ENCODE measurements at regions not wholly inside any gene's neighbourhood (a gene's known extent, or its start where the extent isn't known, plus 50 kb on each side); places are given as distances from the start of the nearest gene placed in this dataset.

DNA sequence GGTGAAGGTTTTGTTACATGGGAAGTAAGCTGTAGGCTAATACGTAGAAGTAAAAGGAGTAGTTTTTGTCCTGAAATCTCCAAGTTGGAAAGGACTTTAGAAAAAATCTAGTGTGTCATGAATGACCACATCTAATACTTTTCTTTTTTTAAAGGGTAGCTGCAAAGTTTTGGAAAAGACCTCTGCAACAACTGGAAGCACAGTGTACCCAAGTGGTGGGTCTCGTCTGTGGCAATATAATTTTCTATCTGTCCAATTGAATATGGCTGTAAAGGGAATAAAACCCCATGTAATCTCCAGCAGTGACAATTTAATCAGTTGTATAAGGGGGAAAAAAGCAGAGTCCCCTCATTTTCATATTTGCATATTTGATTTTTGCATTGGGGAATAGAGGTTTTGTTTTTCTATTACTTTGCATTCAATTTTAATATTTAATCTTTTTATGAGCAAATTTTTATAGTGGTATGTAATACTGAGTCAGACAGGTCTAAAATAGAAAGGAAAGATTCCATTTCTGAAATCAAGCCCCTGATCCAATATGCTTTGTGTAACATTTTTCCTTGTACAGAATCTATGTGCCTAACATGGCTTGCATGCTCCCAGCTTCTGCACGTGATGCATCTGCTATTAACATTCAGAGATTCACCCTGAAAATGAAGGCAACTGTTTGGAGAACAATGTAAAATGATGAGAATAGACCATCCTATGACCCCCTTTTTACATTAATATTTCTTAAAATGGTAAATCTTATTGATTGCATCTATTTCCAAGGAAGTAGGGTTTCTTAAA lies 531.4 kb downstream of the ZIC1 start:
- DNase-seq: no peak

DNA sequence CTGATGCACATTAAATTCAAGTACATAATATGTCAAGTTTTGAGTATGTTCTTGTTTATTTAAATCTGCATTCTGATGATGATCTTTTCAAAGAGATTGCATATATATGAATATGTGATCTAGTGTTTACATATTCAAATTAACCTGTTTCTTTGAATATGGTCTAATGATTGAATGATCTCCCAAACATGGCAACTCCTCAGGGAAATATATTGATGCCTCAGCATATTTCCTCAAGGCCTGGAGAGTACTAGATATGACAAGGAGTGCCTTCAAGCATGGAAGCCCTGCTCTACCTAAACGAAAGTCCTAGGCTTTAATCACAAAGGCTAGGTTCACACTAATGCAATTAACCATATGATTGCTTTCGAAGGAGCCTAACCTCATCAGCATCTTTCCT lies 532.8 kb downstream of the ZIC1 start:
- no peak for DNase-seq

DNA sequence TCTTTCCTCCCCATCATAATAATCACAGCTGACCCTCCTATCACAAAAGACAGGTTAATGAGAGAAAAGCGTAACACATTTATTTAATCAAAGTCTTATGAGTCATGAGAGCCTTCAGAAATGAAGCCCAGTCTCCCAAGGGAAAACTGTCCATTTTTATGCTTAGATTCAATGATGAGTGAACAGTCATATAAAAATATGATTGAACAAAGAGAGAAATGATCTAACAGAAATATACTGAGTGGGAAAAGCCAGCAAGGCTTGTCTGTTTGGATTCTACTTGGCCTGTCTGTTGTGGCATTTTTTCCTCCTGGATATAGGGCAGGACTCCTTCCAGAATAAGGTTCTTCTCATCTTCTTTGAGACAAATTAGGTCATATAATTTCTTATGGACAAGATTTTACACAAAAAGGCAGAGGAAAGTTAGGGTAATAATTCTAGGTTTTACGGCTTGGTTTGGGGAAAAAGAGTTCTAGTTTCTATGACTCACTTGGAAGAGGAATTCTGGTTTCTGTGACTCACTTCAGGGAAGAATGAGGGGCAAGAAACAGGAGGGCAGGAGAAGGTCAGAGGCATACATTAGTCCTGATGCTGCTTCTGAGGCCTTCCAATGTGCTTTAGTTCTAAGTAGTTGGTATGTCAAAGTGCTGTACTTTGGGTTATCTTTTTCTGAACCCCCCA lies 534.2 kb downstream of the ZIC1 start:
- peak; percentile 95 for DNase-seq

DNA sequence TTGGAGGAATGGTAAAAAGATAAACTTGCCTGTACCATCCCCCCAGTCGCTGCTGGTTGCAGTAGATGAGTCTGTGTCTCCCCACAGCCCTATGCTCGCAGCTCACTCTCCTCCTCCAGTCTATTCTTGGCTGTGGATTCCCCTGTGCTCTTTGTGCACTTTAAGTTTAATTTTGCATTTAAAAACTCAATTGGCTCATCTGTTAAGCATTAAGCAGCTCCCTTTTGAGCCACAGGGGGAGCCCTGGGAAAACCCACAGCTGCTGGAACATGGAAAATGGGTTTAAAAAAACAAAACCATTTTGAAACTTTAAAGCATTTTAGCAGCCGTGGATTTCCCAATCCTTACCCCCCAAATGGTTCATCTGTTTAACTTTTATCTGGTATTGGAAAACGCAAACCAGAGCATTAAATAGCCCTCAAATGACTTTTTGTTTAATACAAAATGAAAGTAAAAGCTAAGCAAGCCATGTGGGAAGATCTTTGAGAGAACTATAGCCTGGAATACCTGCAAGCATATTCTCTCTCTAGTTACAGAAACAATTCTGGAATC lies 536.9 kb downstream of the ZIC1 start:
- DNase-seq: peak; percentile 98

DNA sequence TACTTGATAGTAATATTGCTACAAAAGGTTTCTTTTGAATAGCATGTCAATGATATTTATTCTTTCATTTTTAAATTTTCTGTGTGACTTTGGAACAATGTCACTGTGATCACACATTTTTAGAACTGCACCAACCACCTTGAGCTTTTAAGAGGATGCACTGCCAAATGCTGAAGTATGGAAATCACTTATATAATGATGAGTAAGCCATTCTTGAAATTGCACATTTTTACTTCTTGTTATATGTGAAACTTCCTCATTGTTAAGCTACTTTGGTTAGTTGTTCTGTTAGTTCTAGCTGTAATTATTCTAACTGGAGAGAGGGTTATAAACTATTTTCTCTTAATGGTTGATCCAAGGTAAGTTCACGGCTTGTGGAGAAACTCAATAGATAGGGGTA lies 547.5 kb downstream of the ZIC1 start:
- DNase-seq: no peak

DNA sequence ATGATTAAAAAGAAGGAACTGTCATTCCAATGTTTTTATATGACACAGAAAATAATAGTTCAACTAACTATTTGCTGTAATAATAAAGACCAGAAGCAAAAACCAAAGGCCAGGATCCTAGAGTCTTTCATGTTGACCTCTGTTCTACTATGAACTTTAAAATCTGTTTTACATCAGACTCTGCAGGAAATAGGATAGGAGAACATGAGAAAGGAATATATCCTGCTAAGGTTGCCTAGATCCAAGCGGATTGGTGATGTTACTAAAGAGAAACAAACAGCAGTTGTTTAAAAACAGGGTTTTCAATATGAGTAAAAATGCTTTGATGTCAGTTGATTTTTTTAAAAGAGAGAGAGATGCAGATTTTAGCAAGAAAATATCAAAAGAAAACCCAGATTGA lies 549.6 kb downstream of the ZIC1 start:
- DNase-seq: no peak

DNA sequence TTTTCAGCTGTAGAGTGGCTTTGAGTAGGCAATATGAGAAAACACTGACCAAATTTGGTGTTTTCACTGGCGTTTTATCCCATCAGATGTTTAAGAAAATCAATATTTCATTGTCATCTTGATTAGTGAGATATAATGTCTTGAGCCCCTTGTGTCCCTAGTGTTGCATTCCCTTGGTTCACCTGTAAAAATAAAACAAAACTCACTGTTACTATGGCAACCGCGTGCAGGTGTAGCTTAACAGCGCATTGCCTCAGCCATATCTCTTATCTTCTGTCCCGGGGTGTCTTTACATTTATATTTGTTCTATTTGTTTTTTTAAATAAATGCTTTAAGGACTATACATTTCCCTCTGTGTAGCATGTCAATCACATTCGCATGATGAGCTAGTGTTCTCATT lies 551.6 kb downstream of the ZIC1 start:
- DNase-seq: no peak

DNA sequence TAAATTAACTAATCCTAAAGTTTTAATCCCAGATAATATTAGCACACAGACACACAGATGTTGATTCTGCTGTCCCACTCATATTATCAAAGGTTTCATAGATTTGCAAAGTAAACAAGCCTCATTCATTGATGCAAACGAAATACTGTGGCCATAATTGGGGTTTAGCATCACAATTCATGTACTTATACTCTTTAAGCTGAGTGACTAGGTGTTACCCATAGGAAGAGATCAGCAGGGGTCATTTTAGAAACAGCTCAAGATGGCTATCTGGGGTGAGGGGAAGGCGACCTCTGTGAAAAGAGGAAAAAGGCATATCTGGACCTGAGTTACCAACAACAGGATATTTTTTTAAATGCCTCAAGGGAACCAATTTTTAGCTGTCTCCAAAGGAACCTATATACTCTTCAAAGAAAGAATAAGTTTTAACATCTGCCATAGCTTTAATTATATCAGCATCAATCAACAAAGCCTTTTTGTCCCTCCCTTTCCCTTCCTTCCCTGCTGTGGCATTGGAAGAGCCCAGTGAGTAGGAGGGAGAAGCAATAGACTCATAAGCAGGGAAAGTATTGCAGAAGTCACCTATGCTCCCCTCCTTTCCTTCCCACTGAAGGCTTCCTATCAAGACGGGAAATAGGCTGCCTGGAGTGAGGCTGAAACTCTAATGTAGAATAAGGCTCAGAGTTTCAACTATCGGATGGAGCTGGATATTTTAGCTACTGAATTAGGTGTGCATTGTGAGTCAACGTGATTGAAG lies 553.4 kb downstream of the ZIC1 start:
- no peak for DNase-seq

DNA sequence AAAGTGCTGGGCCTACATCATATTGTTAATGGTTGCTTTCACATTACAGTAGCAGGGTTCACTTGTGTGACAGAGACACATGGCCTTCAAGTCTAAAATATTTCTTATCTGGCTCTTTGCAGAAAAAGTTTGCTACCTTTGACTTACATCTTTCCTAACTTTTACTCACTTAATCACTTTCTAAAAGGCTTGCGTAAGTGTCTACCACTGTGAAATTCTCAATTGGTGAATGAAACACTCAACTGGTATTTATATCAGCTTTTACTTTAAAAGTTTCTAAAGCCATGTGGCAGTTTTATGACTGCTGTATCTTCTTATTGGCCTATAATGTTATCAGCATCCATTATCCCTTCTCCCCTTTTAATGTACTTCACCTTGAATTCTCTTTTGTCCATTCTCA lies 554.5 kb downstream of the ZIC1 start:
- DNase-seq: peak; percentile 36

DNA sequence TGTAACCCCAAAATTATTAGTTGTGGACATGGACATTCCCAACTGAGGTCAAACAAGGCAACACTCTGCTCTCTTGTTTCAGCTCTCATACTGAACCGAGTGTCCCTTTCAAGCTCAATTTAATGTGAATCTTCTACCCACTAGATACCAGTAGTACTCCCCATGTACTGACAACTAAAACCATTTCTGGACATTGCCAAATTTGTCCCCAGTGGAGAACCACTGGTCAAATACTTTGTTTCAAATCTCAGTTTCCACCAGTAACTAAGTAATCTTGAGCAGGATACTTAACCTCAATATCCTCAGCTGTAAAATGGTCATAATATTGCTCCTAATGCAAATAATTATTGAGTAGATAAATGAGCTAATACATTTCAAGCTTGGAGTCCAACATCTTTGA lies 566.0 kb downstream of the ZIC1 start:
- DNase-seq: no peak

DNA sequence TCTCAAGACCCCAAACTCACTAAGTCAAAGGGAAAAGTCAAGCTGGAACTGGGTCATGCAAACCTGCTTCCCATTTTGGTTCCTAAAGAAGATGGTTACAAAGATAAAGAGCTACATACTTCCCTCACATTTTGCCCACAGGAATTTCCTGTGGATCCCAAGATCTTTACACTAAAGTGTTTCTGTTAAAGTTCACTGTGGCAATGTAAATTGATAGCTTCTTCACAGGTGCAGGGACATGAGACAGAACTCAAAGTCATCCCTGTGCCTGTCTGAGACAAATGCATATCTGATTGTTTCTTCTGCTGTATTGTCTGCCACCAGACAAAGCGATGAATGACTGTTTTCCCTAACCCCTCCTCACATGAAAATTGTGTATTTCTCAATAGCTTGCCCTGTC lies 567.8 kb downstream of the ZIC1 start:
- peak; percentile 25 for DNase-seq

DNA sequence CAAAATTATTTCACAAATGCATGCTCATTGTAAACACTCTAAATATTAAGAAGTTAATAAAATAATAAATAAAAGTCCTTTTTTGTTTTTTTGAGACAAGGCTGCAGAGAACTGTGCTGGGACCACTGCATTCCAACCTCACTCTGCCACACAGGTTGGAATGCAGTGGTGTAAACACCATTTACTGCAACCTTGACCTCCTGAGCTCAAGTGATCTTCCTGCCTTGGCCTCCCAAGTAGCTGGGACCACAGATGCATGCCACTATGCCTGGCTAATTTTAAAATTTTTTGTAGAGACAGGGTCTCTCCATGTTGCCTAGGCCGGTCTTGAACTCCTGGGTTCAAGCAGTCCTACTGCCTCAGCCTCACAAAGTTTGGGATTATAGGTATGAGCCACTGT lies 578.4 kb downstream of the ZIC1 start:
- peak; percentile 11 for DNase-seq

DNA sequence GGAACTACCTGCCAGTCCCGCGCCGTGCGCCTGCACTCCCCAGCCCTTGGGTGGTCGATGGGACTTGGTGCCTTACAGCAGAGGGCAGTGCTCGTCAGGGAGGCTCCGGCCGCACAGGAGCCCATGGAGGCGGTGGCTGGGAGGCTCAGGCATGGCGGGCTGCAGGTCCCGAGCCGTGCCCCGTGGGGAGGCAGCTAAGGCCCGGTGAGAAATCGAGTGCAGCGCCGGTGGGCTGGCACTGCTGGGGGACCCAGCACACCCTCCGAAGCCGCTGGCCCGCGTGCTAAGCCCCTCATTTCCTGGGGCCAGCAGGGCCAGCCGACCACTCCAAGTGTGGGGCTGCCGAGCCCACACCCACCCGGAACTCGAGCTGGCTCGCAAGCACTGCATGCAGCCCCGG lies 580.2 kb downstream of the ZIC1 start:
- no peak for DNase-seq

DNA sequence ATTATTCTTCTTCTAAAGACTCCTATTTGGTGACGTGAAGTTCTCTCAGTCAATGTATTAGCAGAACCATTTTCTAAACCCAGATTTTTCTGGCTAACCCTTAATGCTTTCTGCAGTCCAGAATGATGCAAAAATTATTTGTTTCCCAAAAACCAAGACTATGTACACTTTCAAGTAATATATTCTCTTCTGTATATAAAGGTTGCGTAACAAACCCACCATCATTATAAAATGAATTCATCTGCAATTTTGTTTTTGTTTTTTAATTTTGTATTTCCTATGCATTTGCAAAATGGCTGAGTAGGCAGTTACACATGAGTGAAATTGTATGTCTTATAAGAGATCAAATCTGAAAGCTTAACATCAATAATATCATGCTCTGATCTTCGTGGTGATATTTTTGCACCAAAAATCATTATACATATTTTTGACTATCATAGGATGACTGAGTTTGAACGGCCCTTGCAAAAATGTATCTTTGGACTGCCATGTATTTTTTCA lies 593.6 kb downstream of the ZIC1 start:
- no peak for DNase-seq

DNA sequence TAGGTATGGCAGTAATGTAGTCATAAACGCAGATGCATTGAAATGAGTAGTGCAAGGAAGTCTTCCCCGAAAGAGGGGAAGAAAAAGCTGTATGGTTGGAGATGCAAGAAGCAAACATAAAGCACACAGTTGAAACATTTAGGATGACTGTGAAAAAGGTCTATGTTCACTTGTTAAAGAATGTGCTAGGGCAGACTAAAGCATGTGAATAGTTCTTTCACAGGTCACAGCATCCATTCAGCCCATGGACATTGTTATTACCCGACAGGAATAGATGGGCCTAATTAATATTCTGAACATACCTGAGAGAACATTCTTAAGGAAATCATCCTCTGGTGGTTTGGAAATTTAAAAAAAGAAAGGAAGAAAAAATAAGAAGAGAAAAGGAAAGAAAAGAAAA lies 595.2 kb downstream of the ZIC1 start:
- no peak for DNase-seq

DNA sequence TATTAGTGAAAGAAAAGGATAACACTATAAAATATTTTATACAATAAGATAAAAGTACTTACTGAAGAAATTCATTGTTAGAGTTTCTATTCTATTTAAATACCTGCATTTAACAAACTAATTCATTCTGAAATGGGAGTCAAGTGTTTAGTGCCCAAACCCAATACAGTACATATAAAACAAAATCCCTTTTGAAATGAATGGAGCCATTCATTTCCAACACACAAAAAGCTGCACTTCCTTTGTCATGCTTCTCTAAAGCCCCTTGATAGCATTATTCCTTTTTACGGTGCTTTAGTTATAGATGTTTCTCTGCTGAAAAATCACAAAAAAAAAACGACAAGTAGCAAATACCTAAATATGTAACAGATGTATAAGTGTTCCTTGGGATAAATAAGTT lies 596.3 kb downstream of the ZIC1 start:
- no peak for DNase-seq

DNA sequence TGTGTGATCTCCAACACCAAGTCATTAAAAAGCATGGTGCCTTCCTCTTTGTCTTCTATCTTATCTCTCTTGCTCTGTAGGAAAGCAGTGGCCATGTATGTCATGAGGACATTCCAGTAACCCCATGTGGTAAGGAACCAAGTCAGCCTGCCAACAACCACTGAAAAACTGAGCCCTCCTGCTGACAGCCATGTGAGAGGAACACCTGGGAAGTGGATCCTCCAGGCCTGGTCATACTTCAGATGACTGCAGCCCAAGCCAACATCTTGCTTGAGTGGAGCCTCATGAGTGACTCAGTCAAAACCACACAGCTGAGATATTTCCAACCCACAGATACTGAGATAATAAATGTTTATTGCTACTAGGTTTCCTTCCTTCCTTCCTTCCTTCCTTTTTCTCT lies 597.3 kb downstream of the ZIC1 start:
- peak; percentile 91 for DNase-seq

DNA sequence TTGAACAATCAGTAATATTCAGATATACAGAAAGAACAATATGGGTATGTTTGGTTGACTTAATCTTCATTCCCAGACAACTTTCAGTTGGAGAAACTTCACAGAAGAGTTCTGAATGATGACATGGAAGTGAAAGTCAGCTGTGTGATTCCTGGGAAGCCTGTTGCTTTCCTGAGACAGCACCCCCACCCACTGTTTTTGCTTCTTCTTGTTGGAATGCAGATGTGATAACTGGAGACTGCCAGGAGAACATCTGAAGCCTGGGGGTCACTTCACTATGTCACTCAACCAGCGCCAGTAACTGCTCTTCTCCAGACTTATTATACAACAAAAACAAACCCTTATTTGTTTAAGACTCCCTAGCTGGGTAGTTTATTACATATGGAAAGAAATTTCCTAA lies 599.4 kb downstream of the ZIC1 start:
- no peak for DNase-seq

DNA sequence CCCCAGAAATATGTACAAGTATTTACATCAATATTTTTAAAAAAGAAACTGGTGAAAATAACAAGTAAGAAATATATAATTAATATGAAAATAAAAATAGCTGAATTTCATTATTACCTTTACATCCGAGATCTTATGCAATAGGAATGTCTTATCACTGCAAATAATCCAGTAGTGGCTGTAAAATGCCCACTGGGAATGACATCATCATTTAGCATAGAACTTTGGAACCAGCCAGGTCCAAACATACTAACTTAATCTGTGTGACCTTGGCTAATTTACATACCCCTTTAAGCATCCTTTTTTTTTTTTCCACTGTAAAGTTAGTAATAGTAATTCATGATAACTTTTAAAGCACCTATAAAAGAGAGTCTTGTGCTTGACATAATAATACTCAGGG lies 611.7 kb downstream of the ZIC1 start:
- DNase-seq: no peak

DNA sequence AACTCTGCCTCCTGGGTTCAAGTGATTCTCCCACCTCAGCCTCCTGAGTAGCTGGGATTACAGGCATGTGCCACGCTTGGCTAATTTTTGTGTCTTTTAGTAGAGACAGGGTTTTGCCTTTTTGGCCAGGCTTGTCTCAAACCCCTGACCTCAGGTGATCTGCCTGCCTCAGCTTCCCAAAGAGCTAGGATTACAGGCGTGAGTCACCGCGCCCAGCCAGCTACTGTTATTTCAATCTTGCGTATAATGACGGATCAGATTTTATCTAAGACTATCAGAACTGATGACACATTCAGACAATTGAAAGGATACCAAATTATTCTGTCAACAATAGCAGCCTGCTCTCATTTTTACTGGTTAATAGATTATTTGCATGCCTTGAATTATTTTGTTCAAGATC lies 612.2 kb downstream of the ZIC1 start:
- DNase-seq: peak; percentile 17

DNA sequence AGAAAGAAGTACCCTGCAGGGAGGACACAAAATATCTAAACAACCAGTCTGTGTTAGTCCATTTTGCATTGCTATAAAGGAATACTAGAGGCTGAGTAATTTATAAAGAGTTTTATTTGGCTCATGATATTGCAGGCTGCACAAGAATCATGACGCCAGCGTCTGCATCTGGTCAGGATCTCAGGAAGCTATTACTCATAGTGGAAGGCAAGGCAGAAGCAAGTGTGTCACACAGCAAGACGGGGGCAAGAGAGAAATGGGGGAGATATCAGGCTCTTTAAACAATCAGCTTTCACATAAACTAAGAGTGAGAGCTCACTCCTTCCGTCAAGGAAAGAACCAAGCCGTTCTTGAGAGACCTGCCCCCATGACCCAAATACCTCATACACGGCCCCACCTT lies 614.8 kb downstream of the ZIC1 start:
- peak; percentile 86 for DNase-seq

DNA sequence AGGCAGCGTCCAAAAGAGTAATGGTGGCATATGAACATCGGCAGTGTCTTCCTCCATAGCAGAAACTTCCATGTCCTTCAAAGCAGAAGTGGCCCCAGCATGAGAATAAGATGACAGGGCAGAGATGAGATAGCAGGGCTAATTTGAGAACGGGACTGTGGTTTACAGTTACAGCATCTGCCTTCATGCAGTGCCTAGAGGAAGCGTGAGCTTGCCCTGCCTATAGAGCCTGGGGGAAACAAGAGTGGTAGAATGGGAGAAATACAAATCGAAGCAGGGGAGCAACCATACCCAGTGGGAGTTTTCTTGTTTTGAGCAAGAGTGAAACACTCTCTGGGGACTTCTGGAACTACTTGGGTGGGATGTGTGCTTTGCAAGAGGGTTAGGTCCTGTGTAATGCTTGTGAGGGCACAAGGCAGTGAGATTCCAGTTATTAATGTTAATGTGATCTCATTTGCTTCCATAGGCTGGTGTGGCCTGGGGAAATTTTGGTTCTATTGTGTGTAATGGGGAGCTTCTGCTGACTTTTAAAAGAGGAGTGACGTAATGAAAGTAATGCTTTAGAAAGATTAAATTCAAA lies 616.9 kb downstream of the ZIC1 start:
- DNase-seq: no peak

DNA sequence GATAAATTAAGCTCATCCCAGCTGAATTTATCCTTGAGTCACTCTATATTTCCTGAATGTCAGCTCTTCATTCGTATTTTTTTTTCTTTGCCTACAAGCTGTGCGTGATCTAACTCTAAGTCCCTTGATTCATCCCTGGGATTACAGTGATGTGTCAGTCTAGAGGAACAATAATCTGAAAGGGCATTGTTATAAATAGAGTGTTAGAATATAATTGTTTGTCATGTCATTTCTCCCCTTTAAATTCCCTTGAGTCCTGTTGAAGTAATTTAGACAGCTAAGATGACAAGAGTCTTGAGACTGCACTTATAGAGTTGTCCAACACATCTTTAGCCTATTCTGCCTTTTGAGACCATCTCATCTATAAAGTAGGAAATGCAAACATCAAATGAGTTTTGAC lies 621.8 kb downstream of the ZIC1 start:
- DNase-seq: no peak
